Heart left ventricle (tissue), 16 donors: ENCODE measurements at regions not wholly inside any gene's neighbourhood (a gene's known extent, or its start where the extent isn't known, plus 50 kb on each side); places are given as distances from the start of the nearest gene placed in this dataset.

Source experiments
- ATAC-seq, 4 donors: fragments of 200-7000 bp; cut with Tn5 transposase; one replicate each; pipeline ENCODE4 v1.9.1; 2020 to 2022; ENCODE audit warnings: moderate library complexity in 4 of 4, mild to moderate bottlenecking in 3 of 4, moderate number of reproducible peaks in 1 of 4
- DNase-seq, 5 donors: peaks; one replicate each; pipeline ENCODE4 v3.0.0-alpha.2; 2020
- H3K27ac ChIP-seq, 12 donors: fragments of 200-600 bp; sonication (generic) in 4 of 12; one replicate each; pipeline versions ENCODE4 v1.5.0 to v1.8.0; 2016 to 2022; ENCODE audit warnings: mild to moderate bottlenecking in 2 of 12
- H3K27me3 ChIP-seq, 9 donors: fragments of 200-600 bp; sonication (generic) in 2 of 9; one replicate each; pipeline versions ENCODE4 v1.5.1 to v1.8.0; 2016 to 2022; ENCODE audit warnings: mild to moderate bottlenecking in 3 of 9
- H3K36me3 ChIP-seq, 9 donors: fragments of 200-600 bp; sonication (generic) in 2 of 9; one replicate each; pipeline versions ENCODE4 v1.5.0 to v1.8.0; 2018 to 2022; ENCODE audit warnings: mild to moderate bottlenecking in 2 of 9
- H3K4me1 ChIP-seq, 12 donors: fragments of 200-600 bp; sonication (generic) in 4 of 12; one replicate each; pipeline versions ENCODE4 v1.5.0 to v1.8.0; 2016 to 2022; ENCODE audit warnings: mild to moderate bottlenecking in 3 of 12
- H3K4me3 ChIP-seq, 12 donors: fragments of 200-600 bp; sonication (generic) in 4 of 12; one replicate each; pipeline versions ENCODE4 v1.5.0 to v1.8.0; 2017 to 2022; ENCODE audit warnings: mild to moderate bottlenecking in 9 of 12, moderate library complexity in 4 of 12
- H3K9me3 ChIP-seq, 12 donors: fragments of 200-600 bp; sonication (generic) in 4 of 12; one replicate each; pipeline versions ENCODE4 v1.5.0 to v1.8.0; 2016 to 2022; ENCODE audit warnings: mild to moderate bottlenecking in 1 of 12
- POLR2A ChIP-seq, 2 donors: fragments of 450-650 bp; IDR thresholded peaks; one replicate each; pipeline ENCODE4 v1.6.1; 2017; ENCODE audit warnings: antibody characterized with exemption in 2 of 2, mild to moderate bottlenecking in 2 of 2, moderate library complexity in 2 of 2
- WGBS, 4 donors: extraction: QIAGEN DNeasy Blood & Tissue Kit in 2 of 4; methylation state at CpG; one replicate each; pipeline versions ENCODE4 v1.1.5 to v1.1.7; 2013 to 2018; 5-methylcytosine and 5-hydroxymethylcytosine counted together
- intact Hi-C, 10 donors: fragments of 100-400 bp; cut with DNase I; formaldehyde crosslinking; loops; one replicate each; pipeline versions ENCODE4 v1.11.1 to v1.14.2; 2022
- TF ChIP-seq, protein P1 (sequence below), 12 donors: fragments of 200-600 bp; sonication (generic) in 4 of 12; IDR thresholded peaks; one replicate each; pipeline versions ENCODE4 v1.5.0 to v1.8.0; 2018 to 2022; ENCODE audit warnings: antibody characterized with exemption in 12 of 12, mild to moderate bottlenecking in 5 of 12
- donor health status: ischemic (EF 13 %, LVEDD 7.1; RV severe dilation, severe dysfunction).
- donor health status: healthy with polysubstance abuse.
- donor health status: DM: no; HTN: yes; CAD: no.
- donor health status: DM: no; HTN: no; CAD: no.
- donor health status: ischemic (EF 25% LVEDD 6.9; RV normal size, moderate dysfunction).
- donor health status: ischemic (EF 25% LVEDD 5.7; RV mildly dilated, moderate dysfunction).
- donor health status: healthy.
- donor health status: DM: yes; HTN: yes; CAD: no.
- donor health status: ischemic (EF 35%, LVEDD 5.7; RV mildly dilated, moderate dysfunction).
- donor health status: nonischemic (EF 11% LVEDD 7.7; RV severe dilation, severe dysfunction).
- donor health status: DM: yes; HTN: yes; CAD: no.
- donor health status: PGD.
- donor health status: ischemic (EF 29% LVEDD 5.4; RV normal size, mild dysfunction).
- donor health status: nonischemic (EF 23%, LVEDD 6.1; RV moderate dilation, normal function).

DNA sequence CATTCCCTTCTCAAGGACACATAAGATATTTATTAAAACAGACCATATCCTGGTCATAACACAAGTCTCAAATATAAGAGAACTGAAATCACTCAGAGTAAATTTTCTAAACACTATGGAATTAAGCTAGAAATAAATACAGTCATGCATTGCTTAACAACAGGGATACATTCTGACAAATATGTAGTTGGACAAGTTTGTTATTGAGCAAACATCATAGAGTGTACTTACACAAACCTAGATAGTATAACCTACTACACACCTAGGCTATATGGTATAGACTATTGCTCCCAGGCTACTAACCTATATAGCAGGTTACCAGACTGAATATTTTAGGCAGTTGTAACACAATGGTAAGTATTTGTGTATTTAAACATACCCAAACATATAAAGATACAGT lies 104.0 kb downstream of the MIS18A start:
- no peak for ATAC-seq

DNA sequence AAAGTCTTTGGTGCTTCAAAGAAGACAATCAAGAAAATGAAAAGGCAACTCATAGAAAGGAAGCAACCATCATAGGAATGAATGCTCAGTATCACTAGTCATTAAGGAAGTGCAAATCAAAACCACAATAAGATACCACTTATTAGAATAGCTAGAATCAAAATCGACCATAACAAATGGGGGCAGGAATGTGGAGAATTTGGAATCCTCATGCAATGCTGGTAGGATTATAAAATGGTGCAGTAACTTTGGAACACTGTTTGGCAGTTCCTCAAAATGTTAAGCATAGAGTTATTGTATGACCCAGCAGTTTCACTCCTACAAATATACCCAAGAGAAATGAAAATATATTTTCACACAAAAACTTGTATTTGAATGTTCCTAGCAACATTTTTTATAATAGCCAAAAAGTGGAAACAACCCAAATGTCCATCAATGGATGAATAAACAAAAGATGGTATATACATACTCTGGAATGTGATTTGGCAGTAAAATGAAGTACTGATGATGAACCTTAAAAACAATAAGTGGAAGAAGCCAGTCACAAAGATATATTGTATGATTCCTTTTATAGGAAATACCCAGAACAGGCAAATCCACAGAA lies 105.6 kb downstream of the MIS18A start:
- H3K4me1 ChIP-seq, result no peaks in the 10 kb centered on the region
- peaks cover 0 to 4% (median 0%) of the 10 kb centered on the region in 9 donors for H3K27me3 ChIP-seq
- H3K9me3 ChIP-seq, result peaks cover 0 to 4% (median 0%) of the 10 kb centered on the region in 12 donors
- DNase-seq, result no peak
- 26 to 44% (median 40%) methylated on average over 1 of the region's 1 CpG for WGBS, 4 donors
- ATAC-seq, result no peak
- no peak overlapping the region for H3K27ac ChIP-seq
- H3K36me3 ChIP-seq, result no peaks in the 10 kb centered on the region
- TF ChIP-seq, protein P1, sequence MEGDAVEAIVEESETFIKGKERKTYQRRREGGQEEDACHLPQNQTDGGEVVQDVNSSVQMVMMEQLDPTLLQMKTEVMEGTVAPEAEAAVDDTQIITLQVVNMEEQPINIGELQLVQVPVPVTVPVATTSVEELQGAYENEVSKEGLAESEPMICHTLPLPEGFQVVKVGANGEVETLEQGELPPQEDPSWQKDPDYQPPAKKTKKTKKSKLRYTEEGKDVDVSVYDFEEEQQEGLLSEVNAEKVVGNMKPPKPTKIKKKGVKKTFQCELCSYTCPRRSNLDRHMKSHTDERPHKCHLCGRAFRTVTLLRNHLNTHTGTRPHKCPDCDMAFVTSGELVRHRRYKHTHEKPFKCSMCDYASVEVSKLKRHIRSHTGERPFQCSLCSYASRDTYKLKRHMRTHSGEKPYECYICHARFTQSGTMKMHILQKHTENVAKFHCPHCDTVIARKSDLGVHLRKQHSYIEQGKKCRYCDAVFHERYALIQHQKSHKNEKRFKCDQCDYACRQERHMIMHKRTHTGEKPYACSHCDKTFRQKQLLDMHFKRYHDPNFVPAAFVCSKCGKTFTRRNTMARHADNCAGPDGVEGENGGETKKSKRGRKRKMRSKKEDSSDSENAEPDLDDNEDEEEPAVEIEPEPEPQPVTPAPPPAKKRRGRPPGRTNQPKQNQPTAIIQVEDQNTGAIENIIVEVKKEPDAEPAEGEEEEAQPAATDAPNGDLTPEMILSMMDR (IDR thresholded peaks at IDR 0.05), result no peak
- no peak for TF ChIP-seq POLR2A (IDR thresholded peaks at IDR 0.05)
- intact Hi-C loops, result no loop called here
- H3K4me3 ChIP-seq, result no peak overlapping the region

More for the DNA sequence above, 104.0 kb downstream of the MIS18A start:
- Histone ChIP-seq H3K4me3 (no peak overlapping the region), H3K36me3 (no peaks in the 10 kb centered on the region), H3K27ac (no peak overlapping the region), H3K27me3 (peaks cover 0 to 4% (median 0%) of the 10 kb centered on the region in 9 donors), H3K9me3 (peaks cover 0 to 4% (median 0%) of the 10 kb centered on the region in 12 donors), H3K4me1 (no peaks in the 10 kb centered on the region)
- DNase-seq, result no peak
- intact Hi-C loops, result no loop called here
- TF ChIP-seq, protein P1 (IDR thresholded peaks at IDR 0.05), result no peak
- no peak for TF ChIP-seq POLR2A (IDR thresholded peaks at IDR 0.05)

DNA sequence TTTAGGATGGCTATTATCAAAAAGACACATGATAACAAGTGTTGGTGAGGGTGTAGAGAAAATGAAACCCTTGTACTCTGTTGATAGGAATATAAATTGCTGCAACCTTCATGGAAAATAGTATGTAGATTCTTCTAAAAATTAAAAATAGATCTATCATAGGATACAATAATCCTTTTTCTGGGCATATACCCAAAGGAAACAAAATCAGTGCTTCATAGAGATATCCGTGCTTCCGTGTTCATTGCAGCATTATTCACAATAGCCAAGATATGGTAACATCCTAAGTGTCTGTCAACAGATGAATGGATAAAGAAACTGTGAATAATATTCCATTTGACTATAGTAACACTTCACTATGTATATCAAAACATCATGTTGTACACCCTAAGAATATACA lies 106.7 kb downstream of the MIS18A start:
- H3K36me3 ChIP-seq, result no peaks in the 10 kb centered on the region

DNA sequence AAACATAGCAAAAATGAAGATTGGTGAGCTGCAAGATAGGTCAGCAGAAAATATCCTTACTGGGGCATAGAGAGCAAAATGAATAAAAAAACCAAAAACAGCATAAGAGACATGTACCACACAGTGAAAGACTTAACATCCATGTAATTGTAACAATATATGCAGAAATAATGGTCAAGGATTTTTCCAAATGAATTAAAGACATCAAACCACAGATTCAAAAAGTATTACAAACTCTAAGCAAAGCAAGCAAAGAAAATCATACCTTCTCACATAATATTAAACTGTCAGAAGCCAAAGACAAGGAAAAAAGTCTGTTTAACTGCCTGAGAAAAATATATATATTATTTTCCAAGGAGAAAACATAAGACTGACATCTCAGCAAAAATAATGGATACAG lies 111.3 kb downstream of the MIS18A start:
- intact Hi-C loops, result no loop called here
- DNase-seq, result no peak
- ATAC-seq, result no peak

More for the DNA sequence above, 106.7 kb downstream of the MIS18A start:
- H3K27ac ChIP-seq, result no peak overlapping the region
- H3K4me1 ChIP-seq, result no peaks in the 10 kb centered on the region
- 50 to 69% (median 58%) methylated on average over 2 of the region's 2 CpGs for WGBS, 4 donors
- DNase-seq, result no peak
- peaks cover 0 to 4% (median 0%) of the 10 kb centered on the region in 9 donors for H3K27me3 ChIP-seq
- peaks cover 0 to 5% (median 0%) of the 10 kb centered on the region in 12 donors for H3K9me3 ChIP-seq
- no peak overlapping the region for H3K4me3 ChIP-seq
- TF ChIP-seq, protein P1 (IDR thresholded peaks at IDR 0.05), result no peak
- no peak for TF ChIP-seq POLR2A (IDR thresholded peaks at IDR 0.05)
- no peak for ATAC-seq
- intact Hi-C loops, result no loop called here

More for the DNA sequence above, 111.3 kb downstream of the MIS18A start:
- H3K4me1 ChIP-seq, result no peaks in the 10 kb centered on the region
- H3K36me3 ChIP-seq, result no peaks in the 10 kb centered on the region
- peaks cover 0 to 9% (median 0%) of the 10 kb centered on the region in 12 donors for H3K9me3 ChIP-seq
- no peak overlapping the region for H3K27ac ChIP-seq
- H3K27me3 ChIP-seq, result peaks cover 0 to 4% (median 0%) of the 10 kb centered on the region in 9 donors
- TF ChIP-seq, protein P1 (IDR thresholded peaks at IDR 0.05), result no peak
- TF ChIP-seq POLR2A (IDR thresholded peaks at IDR 0.05), result no peak
- H3K4me3 ChIP-seq, result no peak overlapping the region
